A549 (cell line): ENCODE measurements at regions not wholly inside any gene's neighbourhood (a gene's known extent, or its start where the extent isn't known, plus 50 kb on each side); places are given as distances from the start of the nearest gene placed in this dataset.
"Not testable (repeated sequence)": the region's sequence is repeated elsewhere in the genome, so short reads cannot be mapped to it uniquely, and the experiment has no call there.

Experiments
- ATAC-seq, 2 experiments: fragments of 200-7000 bp in 1 of 2; fragments of >200 bp in 1 of 2; cut with Nextera tagmentation in 1 of 2; cut with Tn5 transposase in 1 of 2; 3 replicates each; pipeline versions ENCODE4 v1.8.0 to v1.9.1; 2018 to 2020; ENCODE audit warnings: mild to moderate bottlenecking in 1 of 2, moderate library complexity in 1 of 2
- CTCF ChIA-PET: fragments of 300-600 bp; sonication (Branson Sonifier 250); formaldehyde crosslinking; extraction: SDS; loops from one replicate; lab custom pipeline; 2021; ENCODE audit warnings: antibody characterized with exemption, inconsistent platforms; lab: Yijun Ruan, JAX
- POLR2A ChIA-PET: fragments of 350-600 bp; formaldehyde crosslinking; extraction: SDS; loops from one replicate; lab custom pipeline; 2021; ENCODE audit warnings: antibody characterized with exemption, inconsistent platforms; lab: Yijun Ruan, JAX
- DNase-seq, 2 experiments: peaks; one replicate each; pipeline versions ENCODE4 v3.0.0 to v3.0.0-alpha.2; 2011 to 2016; ENCODE audit warnings: low read depth in 1 of 2, low spot score in 1 of 2
- FAIRE-seq: peaks from 2 replicates; lab custom pipeline; 2011; peaks lifted over from hg19 to GRCh38; lab: Jason Lieb, UNC
- H3K27ac ChIP-seq, 2 experiments: fragments of >200 bp; sonication (Bioruptor Twin); formaldehyde crosslinking; 3 replicates each; pipeline ENCODE4 v1.5.1; 2016 to 2017
- H3K4me1 ChIP-seq: fragments of >200 bp; sonication (Bioruptor Twin); formaldehyde crosslinking; 3 replicates; pipeline ENCODE4 v1.6.1; 2016
- H3K4me2 ChIP-seq: fragments of >200 bp; sonication (Bioruptor Twin); formaldehyde crosslinking; 3 replicates; pipeline ENCODE4 v1.6.1; 2016
- H3K4me3 ChIP-seq: fragments of >200 bp; sonication (Bioruptor Twin); formaldehyde crosslinking; 3 replicates; pipeline ENCODE4 v1.5.1; 2016
- H3K9me3 ChIP-seq: fragments of >200 bp; sonication (Bioruptor Twin); formaldehyde crosslinking; 3 replicates; pipeline ENCODE4 v1.6.1; 2016
- CHD2 ChIP-seq: fragments of 150-350 bp; IDR thresholded peaks from 2 replicates; pipeline ENCODE4 v1.6.1; 2014; ENCODE audit warnings: low read length; ENCODE audit not compliant: partially characterized antibody
- EHMT2 ChIP-seq: fragments of 200-600 bp; sonication (generic); IDR thresholded peaks from 2 replicates; pipeline ENCODE4 v1.6.1; 2016; ENCODE audit warnings: antibody characterized with exemption, low read depth, mild to moderate bottlenecking, moderate library complexity
- HMGXB4 ChIP-seq: fragments of 250-450 bp; sonication (Bioruptor Pico); IDR thresholded peaks from 2 replicates; pipeline ENCODE4 v1.5.0; 2021; ENCODE audit warnings: mild to moderate bottlenecking, moderate library complexity, borderline replicate concordance
- JUN ChIP-seq, 2 experiments: fragments of >200 bp; sonication (Bioruptor Twin); formaldehyde crosslinking; IDR thresholded peaks; 2 replicates in 1 of 2; 3 replicates in 1 of 2; pipeline ENCODE4 v1.6.1; 2016 to 2017
- JUNB ChIP-seq: fragments of >200 bp; sonication (Bioruptor Twin); formaldehyde crosslinking; IDR thresholded peaks from 2 replicates; pipeline ENCODE4 v1.6.1; 2016
- KDM1A ChIP-seq: fragments of 200-600 bp; sonication (generic); IDR thresholded peaks from 2 replicates; pipeline ENCODE4 v1.6.1; 2016; ENCODE audit warnings: low read depth, mild to moderate bottlenecking
- MAFK ChIP-seq: fragments of 450-650 bp; IDR thresholded peaks from 2 replicates; pipeline ENCODE4 v1.6.1; 2014; ENCODE audit not compliant: partially characterized antibody
- MAX ChIP-seq: IDR thresholded peaks from 2 replicates; pipeline ENCODE4 v1.6.1; 2012
- NPAS2 ChIP-seq: fragments of 250-450 bp; sonication (Bioruptor Pico); IDR thresholded peaks from 2 replicates; pipeline ENCODE4 v1.8.0; 2022; ENCODE audit warnings: mild to moderate bottlenecking, moderate library complexity, borderline replicate concordance
- POLR2A ChIP-seq: IDR thresholded peaks from 2 replicates; pipeline ENCODE4 v1.6.1; 2012; ENCODE audit warnings: mild to moderate bottlenecking, low read length
- POLR2AphosphoS2 ChIP-seq: conservative IDR thresholded peaks from 2 replicates; pipeline ENCODE4 v1.6.1; 2012; ENCODE audit warnings: low read length, improper control_type of control experiment, inconsistent platforms
- ZFP36 ChIP-seq: fragments of 450-650 bp; IDR thresholded peaks from 2 replicates; pipeline ENCODE4 v1.6.1; 2014; ENCODE audit warnings: borderline replicate concordance; ENCODE audit not compliant: partially characterized antibody
- WGBS: methylation state at CpG from one replicate; pipeline ENCODE4 v1.1.6; 2017; ENCODE audit errors: missing lambda C conversion rate; 5-methylcytosine and 5-hydroxymethylcytosine counted together

- H3K27ac ChIP-seq: no peak overlapping the region
- POLR2A ChIA-PET: no interaction called here
- H3K4me1 ChIP-seq: no peaks in the 10 kb centered on the region
- ATAC-seq (no peak), FAIRE-seq (no peak), DNase-seq (no peak)
- no peak overlapping the region for H3K4me2 ChIP-seq
- 0 out of 3 replicates have a peak, but pooled peaks cover 2% of the 10 kb centered on the region for H3K9me3 ChIP-seq
- no peak for TF ChIP-seq MAX
- TF ChIP-seq EHMT2: no peak
- TF ChIP-seq MAFK: peak; percentile 35
- TF ChIP-seq KDM1A: no peak
- TF ChIP-seq JUNB: no peak
- TF ChIP-seq ZFP36: no peak
- WGBS: 46% methylated on average over 2 of the region's 2 CpGs
- CTCF ChIA-PET: no interaction called here
- H3K4me3 ChIP-seq: no peak overlapping the region
These were observed 762.3 kb upstream of the GJE1 start for GRCh38 chr6:141370438-141370837.

GRCh38 chr6:141366796-141367195 lies 765.9 kb upstream of the GJE1 start:
- FAIRE-seq: not testable (repeated sequence)

GRCh38 chr6:141364694-141365093 lies 768.0 kb upstream of the GJE1 start:
- ChIA-PET CTCF (no interaction called here), POLR2A (no interaction called here)
- 76% methylated on average over 3 of the region's 3 CpGs for WGBS
- ATAC-seq: no peak
- Histone ChIP-seq H3K9me3 (0 out of 3 replicates have a peak, but pooled peaks cover 2% of the 10 kb centered on the region), H3K4me3 (no peak overlapping the region), H3K4me2 (no peak overlapping the region), H3K4me1 (no peaks in the 10 kb centered on the region), H3K27ac (no peak overlapping the region)
- no peak for FAIRE-seq
- DNase-seq: no peak
- TF ChIP-seq CHD2: no peak
- TF ChIP-seq MAFK: peak; percentile 54

More at GRCh38 chr6:141366796-141367195, 765.9 kb upstream of the GJE1 start:
- CTCF ChIA-PET, POLR2A ChIA-PET, H3K27ac ChIP-seq, ATAC-seq, H3K4me1 ChIP-seq, H3K4me2 ChIP-seq, H3K9me3 ChIP-seq, DNase-seq, H3K4me3 ChIP-seq: not testable (repeated sequence)
- WGBS: 43% methylated on average over 1 of the region's 1 CpG

GRCh38 chr6:141364232-141364631 lies 768.5 kb upstream of the GJE1 start:
- Histone ChIP-seq H3K9me3 (0 out of 3 replicates have a peak, but pooled peaks cover 2% of the 10 kb centered on the region), H3K4me1 (no peaks in the 10 kb centered on the region), H3K27ac (no peak overlapping the region), H3K4me2 (no peak overlapping the region), H3K4me3 (no peak overlapping the region)
- TF ChIP-seq HMGXB4 (CRISPR knock-in tag): no peak
- TF ChIP-seq JUN (IDR thresholded peaks at IDR 0.05): no peak
- TF ChIP-seq POLR2A: no peak
- TF ChIP-seq POLR2AphosphoS2: no peak
- no peak for ATAC-seq
- WGBS: 60% methylated on average over 2 of the region's 2 CpGs
- CTCF ChIA-PET: no interaction called here
- no peak for DNase-seq
- POLR2A ChIA-PET: no interaction called here
- FAIRE-seq: no peak

- Histone ChIP-seq H3K4me1 (no peaks in the 10 kb centered on the region), H3K4me2 (no peak overlapping the region), H3K27ac (no peak overlapping the region), H3K4me3 (no peak overlapping the region)
- CTCF ChIA-PET: no interaction called here
- 80% methylated on average over 1 of the region's 1 CpG for WGBS
- POLR2A ChIA-PET: no interaction called here
- FAIRE-seq: no peak
- TF ChIP-seq NPAS2 (CRISPR knock-in tag) (no peak), POLR2A (no peak)
- TF ChIP-seq, all 56 proteins: peak for 0
- DNase-seq (no peak), ATAC-seq (no peak)
- H3K9me3 ChIP-seq: no peaks in the 10 kb centered on the region
These were observed 771.2 kb upstream of the GJE1 start for GRCh38 chr6:141361559-141361958.
